Fibroblast of skin of scalp (primary cell): ENCODE measurements at regions not wholly inside any gene's neighbourhood (a gene's known extent, or its start where the extent isn't known, plus 50 kb on each side); places are given as distances from the start of the nearest gene placed in this dataset.
"Not testable (repeated sequence)": the region's sequence is repeated elsewhere in the genome, so short reads cannot be mapped to it uniquely, and the experiment has no call there.

Experiments used
- DNase-seq: peaks from one replicate; pipeline ENCODE4 v3.0.0-alpha.2; 2013

GRCh38 chr9:104334549-104334948, 169.5 kb upstream of the OR13F1 start:
- no peak for DNase-seq

DNA sequence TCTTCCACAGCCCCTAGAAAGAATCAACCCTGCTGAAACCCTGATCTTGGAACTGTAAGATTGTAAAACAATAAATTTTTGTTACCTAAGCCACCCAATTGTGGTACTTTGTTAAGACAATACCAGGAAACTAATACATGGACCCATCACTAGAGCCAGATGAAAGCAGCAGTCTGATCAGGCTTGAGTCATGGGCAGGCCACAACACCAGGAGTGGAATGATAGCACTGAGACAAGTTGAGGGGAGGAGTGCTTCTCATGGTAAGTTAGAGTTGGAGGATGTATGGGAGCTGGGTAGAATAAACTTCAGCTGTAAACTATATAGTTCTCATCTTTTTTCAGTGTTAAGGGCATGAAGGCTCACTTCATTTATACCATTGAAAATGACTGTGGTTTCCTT, 164.4 kb upstream of the OR13F1 start:
- no peak for DNase-seq

DNA sequence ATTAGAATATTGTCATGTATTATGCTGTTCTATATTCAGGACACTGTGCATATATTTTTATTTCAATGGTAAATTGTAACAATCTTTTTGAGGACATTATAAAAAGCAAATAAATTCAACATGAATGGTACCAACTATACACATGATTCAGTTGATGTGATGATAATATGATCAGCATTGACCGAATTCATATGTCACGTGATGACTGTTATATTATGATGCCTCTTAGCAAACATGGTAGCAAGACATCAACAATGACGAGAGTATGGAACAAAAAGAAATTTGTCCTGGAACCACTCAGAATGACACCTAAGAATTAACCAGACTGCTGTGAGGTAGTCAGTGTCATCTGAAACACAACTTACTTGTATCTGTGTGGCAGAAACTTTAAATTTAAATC, 161.5 kb upstream of the OR13F1 start:
- no peak for DNase-seq

DNA sequence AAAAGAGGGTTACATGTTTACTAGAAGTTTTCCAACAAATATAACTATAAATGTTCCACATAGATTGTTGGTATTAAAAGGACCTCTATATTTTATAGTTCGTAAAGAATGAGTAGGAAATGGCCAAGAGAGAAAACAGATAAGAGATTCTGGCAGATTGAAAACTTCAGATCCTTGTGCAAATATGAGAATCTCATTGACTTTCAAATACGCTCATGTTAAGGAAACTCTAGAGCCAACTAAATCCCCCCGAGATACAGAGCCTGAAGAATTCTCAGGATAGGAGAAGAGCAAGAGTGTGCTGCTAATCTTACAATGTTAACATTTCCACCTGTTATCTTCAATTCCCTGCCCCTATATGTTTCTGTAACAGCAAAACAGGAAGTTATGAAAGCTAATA, 159.0 kb upstream of the OR13F1 start:
- DNase-seq, result no peak

GRCh38 chr9:104350541-104350940, 153.5 kb upstream of the OR13F1 start:
- no peak for DNase-seq

- no peak for DNase-seq
Measured at GRCh38 chr9:104351726-104352125, 152.3 kb upstream of the OR13F1 start.

GRCh38 chr9:104361207-104361606, 142.9 kb upstream of the OR13F1 start:
- no peak for DNase-seq

GRCh38 chr9:104362912-104363472, 141.1 kb upstream of the OR13F1 start:
- no peak for DNase-seq

DNA sequence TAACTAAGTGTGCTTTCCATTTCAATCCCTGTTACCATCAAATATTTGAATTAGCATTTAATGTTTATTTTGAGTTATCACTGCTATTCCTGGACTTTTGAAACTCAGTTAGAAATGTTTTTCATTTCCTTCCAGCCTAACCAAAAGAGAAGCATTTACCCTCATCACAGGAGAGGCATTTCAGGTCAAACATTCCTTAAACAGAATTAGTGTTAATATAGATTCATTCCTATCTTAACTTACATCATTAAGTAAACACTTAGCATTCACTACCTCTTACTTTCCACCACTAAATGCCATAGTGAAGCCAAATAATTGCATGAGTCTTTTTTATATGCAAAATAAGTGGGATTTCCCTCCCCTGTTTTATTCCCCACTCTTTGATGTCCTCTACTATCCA, 136.6 kb upstream of the OR13F1 start:
- DNase-seq, result no peak

GRCh38 chr9:104368318-104368717, 135.7 kb upstream of the OR13F1 start:
- not testable (repeated sequence) for DNase-seq

DNA sequence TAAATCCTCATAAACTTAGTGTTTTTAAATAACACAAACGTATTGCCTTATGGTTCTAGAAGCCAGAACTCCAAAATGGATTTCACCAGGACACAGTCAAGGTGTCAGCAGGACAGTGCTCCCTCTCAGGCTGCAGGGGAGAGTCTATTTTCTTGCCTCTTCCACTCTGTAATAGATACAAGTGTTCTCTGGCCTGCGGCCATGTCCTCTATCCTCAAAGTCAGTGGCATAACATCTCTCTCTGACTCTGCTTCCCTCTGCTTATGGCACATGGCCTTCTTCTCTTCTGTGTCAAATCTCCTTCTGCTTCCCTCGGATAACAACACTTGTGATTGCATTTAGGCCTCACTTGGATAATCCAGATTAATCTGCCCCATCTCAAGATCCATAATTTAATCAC, 129.4 kb upstream of the OR13F1 start:
- no peak for DNase-seq

- DNase-seq, result no peak
Measured at GRCh38 chr9:104386013-104386412, 118.0 kb upstream of the OR13F1 start.

- peak; percentile 26 for DNase-seq
Measured at GRCh38 chr9:104386425-104387069, 117.5 kb upstream of the OR13F1 start.

DNA sequence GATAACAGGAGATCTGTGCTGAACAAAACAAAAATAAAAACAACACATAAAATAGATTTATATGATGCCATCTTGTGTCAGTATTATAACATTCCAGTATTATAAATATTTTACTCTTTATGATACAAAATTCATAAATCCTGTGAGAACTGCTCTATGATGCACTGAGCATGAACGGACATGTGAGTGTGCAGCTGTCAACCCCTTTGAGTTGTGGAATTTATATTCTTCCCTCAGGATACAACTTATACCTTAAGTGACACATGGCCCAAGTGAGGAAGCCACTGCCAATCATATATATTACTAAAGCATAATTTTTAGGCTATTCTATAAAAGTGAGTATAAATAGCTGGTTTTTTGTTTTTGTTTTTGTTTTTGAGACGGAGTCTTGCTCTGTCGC, 116.0 kb upstream of the OR13F1 start:
- DNase-seq, result no peak

DNA sequence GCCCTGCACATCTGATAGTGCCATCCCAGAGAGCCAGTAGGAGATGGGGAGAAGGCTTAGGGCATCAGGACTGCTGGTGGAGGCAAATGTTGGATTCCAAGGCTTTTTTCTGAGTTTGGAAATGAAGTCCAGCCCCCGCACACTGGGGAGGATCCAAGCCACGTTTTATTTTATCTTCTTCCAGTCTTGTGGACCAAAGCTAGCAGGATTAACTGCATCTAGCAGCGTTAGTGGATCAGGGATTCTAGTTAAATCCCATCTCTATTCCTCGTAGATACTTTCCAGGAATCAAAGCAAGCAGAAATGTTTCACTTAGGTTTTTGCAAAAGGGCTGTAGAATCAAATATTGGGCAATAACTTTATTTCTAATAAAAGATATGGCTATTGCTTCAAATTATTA, 114.7 kb upstream of the OR13F1 start:
- no peak for DNase-seq

GRCh38 chr9:104394901-104395300, 109.2 kb upstream of the OR13F1 start:
- not testable (repeated sequence) for DNase-seq

DNA sequence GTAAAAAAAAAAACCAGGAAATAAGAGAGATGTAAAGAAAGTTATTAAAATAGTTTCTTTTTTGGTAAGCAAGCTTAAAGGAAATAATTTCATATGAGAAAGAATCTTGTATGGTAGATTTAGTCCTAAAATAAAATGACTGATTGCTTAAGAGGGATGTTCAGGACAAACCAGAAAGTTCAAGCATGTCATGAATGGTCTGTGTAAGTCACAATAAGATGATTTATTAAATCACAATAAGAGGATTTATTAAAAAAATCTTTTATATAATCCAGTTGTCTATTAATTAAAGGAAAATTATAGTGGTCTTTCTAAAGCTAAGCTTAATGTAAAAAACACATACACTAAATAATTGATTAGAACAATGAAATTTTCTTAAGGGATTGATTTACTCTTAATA, 91.8 kb upstream of the OR13F1 start:
- DNase-seq, result no peak

GRCh38 chr9:104416470-104416869, 87.6 kb upstream of the OR13F1 start:
- no peak for DNase-seq

DNA sequence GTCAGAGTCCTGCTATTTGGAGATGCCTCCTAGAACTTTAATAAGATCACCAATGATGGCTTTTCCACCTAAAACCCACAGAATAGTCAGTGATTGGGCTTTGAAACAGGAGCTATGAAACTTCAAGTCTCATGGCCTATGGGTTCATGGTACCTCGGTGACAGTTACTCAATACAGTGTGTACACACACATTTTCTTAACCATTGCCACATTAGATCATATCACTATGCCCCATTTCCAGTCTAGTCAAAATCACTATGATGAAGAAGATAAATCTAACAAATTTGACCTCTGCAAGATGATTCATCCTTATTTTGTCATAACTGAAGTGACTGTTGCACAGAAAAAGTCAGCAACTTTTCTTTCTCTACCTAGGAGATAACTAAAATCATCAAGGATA, 86.8 kb upstream of the OR13F1 start:
- no peak for DNase-seq

GRCh38 chr9:104429031-104429546, 75.0 kb upstream of the OR13F1 start:
- DNase-seq, result no peak

GRCh38 chr9:104435059-104435458, 69.0 kb upstream of the OR13F1 start:
- no peak for DNase-seq

- no peak for DNase-seq
Measured at GRCh38 chr9:104448036-104448435, 56.0 kb upstream of the OR13F1 start.
